OCI-LY1 (cell line): ENCODE measurements at regions not wholly inside any gene's neighbourhood (a gene's known extent, or its start where the extent isn't known, plus 50 kb on each side); places are given as distances from the start of the nearest gene placed in this dataset.

Source experiments
- CTCF ChIP-seq: fragments of 200-600 bp; sonication (generic), shearing (Covaris generic); IDR thresholded peaks from 2 replicates; pipeline ENCODE4 v1.5.1; 2017; ENCODE audit warnings: mild to moderate bottlenecking, antibody characterized with exemption, low read length, moderate library complexity, mixed read lengths
- EZH2 ChIP-seq: fragments of 200-600 bp; sonication (generic), shearing (Covaris generic); IDR thresholded peaks from 2 replicates; pipeline ENCODE4 v1.8.0; 2017; ENCODE audit warnings: borderline replicate concordance, mixed run types, mild to moderate bottlenecking, antibody characterized with exemption, low read length, moderate library complexity, mixed read lengths

GRCh38 chr18:14928396-14928795, 180.4 kb downstream of the ANKRD30B start:
- TF ChIP-seq CTCF (no peak), EZH2 (no peak)
